Activated T-cell treated with anti-CD3 and anti-CD28 coated beads for 48 hours (primary cell): ENCODE measurements at regions not wholly inside any gene's neighbourhood (a gene's known extent, or its start where the extent isn't known, plus 50 kb on each side); places are given as distances from the start of the nearest gene placed in this dataset.

Experiments used
- DNase-seq: peaks from one replicate; pipeline ENCODE4 v3.0.0-alpha.2; 2020; ENCODE audit warnings: low read depth

DNA sequence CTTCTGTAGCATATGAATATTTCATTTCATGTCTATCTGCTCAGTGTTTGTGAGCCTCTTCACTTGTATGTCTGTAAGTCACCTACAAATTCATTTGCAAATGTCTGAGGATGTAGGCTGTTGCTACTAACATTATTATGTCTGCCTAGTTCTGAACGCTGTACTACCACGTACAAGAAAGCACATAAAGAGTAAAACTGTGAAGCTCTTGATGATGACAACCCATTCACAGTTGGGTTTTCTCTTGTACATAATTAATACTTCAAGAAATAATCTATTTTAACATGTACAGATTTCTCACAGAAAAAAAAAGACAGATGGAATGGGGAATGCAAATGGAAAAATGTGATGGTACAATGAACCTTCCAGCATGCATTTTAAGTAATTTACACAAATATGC is 64.3 kb upstream of the CPNE8 start:
- DNase-seq = no peak

DNA sequence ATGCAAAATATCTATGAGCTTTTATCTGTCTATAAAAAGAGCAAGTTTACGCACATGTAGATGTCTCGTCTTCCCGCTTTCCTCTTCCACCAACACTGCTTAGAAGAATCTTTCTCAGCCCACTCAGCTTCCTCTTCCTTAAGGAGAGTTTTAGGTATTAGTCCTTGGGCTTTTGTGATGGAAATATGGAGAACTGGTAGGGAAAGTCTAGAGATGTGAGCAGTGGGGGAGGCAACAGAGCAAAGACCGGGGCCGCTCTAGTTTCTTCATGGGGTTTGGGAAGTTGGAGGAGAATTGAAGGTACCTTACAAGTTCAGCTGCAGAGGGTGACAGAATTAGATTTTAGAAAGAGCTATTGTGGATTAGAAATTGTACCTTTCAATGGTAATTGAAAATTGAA is 56.3 kb upstream of the CPNE8 start:
- no peak for DNase-seq

DNA sequence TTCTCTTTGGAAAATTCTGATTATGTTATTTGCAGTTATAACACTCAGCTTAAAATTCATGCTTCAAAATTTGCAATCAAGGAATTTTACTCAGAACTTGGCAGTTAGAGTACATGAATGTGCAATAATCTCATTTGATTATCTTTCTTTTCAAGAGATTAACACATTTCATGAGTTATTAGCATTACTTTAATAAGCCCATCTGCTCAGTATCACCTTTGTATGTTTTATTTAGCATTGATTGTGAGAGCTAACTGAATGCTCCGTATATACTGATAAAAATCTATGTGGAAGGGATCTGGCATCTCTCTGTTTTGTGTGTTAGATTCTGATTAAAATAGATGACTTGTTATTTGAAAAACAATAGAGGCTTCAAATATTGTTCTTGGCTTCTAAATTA is 55.6 kb upstream of the CPNE8 start:
- no peak for DNase-seq

DNA sequence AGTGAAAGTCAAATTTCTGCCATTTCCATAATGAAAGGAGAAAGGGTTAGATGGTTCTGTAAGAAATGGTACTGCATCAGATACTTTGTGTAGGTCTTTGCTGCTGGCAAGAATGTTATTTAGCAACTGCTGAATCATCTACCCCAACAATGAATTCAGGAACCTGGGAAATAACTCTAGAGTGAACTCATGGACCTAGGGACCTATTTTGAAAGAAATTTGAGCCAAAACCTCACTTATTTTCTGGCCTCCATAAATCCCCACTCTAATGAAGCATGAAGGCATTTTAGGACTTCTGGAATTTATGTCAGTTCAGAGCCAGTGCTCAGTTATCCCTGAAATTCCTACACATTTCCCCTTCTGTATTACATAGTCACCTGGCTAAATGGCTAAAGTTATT is 50.9 kb upstream of the CPNE8 start:
- no peak for DNase-seq
